Neural cell (in vitro differentiated cells): ENCODE measurements at regions not wholly inside any gene's neighbourhood (a gene's known extent, or its start where the extent isn't known, plus 50 kb on each side); places are given as distances from the start of the nearest gene placed in this dataset.

Experiments
- H2AFZ ChIP-seq: fragments of 200-600, 300-800 bp; sonication (generic), shearing (Covaris generic); 2 replicates; pipeline ENCODE4 v1.6.0; 2014; ENCODE audit warnings: low read depth, mild to moderate bottlenecking, antibody characterized with exemption, low read length, moderate library complexity
- H3F3A ChIP-seq: fragments of 200-600 bp; shearing (Covaris generic); 2 replicates; pipeline ENCODE4 v1.6.1; 2016; ENCODE audit warnings: mild to moderate bottlenecking, moderate library complexity, mixed read lengths, antibody characterized with exemption, low read length; ENCODE audit not compliant: insufficient read depth, poor library complexity, severe bottlenecking
- H3K27ac ChIP-seq: fragments of 200-600, 300-800 bp; sonication (generic), shearing (Covaris generic); 2 replicates; pipeline ENCODE4 v1.5.1; 2014; ENCODE audit warnings: mild to moderate bottlenecking, low read length, moderate library complexity
- H3K27me3 ChIP-seq: fragments of 300-800, 200-600 bp; sonication (generic), shearing (Covaris generic); 2 replicates; pipeline ENCODE4 v1.6.0; 2014; ENCODE audit warnings: mild to moderate bottlenecking, low read depth, low read length, moderate library complexity; ENCODE audit not compliant: insufficient read depth
- H3K36me3 ChIP-seq: fragments of 300-800, 200-600 bp; sonication (generic), shearing (Covaris generic); 2 replicates; pipeline ENCODE4 v1.5.1; 2014; ENCODE audit warnings: mild to moderate bottlenecking, antibody characterized with exemption, low read length, moderate library complexity; ENCODE audit not compliant: insufficient read depth
- H3K4me2 ChIP-seq: fragments of 300-800, 200-600 bp; sonication (generic), shearing (Covaris generic); 2 replicates; pipeline ENCODE4 v1.6.0; 2014; ENCODE audit warnings: mild to moderate bottlenecking, low read length
- H3K4me3 ChIP-seq: fragments of 300-800, 200-600 bp; sonication (generic), shearing (Covaris generic); 2 replicates; pipeline ENCODE4 v1.5.1; 2014; ENCODE audit warnings: mild to moderate bottlenecking, low read length, moderate library complexity
- H3K79me2 ChIP-seq: fragments of 200-600 bp; shearing (Covaris generic); replicated peaks from 2 replicates; pipeline ENCODE4 v1.6.0; 2014; ENCODE audit warnings: mild to moderate bottlenecking, low read length, moderate library complexity; ENCODE audit not compliant: insufficient read depth
- H3K9ac ChIP-seq: fragments of 300-800, 200-600 bp; sonication (generic), shearing (Covaris generic); 2 replicates; pipeline ENCODE4 v1.6.1; 2016; ENCODE audit warnings: mild to moderate bottlenecking, low read length, mixed read lengths
- H3K9me2 ChIP-seq: fragments of 200-600 bp; shearing (Covaris generic); 2 replicates; pipeline ENCODE4 v1.6.1; 2016; ENCODE audit warnings: mild to moderate bottlenecking, low read length, mixed read lengths; ENCODE audit not compliant: insufficient read depth
- H3K9me3 ChIP-seq: fragments of 200-600, 300-800 bp; sonication (generic), shearing (Covaris generic); 2 replicates; pipeline ENCODE4 v1.6.1; 2016; ENCODE audit warnings: mild to moderate bottlenecking, mixed run types, low read length, moderate library complexity, mixed read lengths
- H4K20me1 ChIP-seq: fragments of 200-600 bp; shearing (Covaris generic); 2 replicates; pipeline ENCODE4 v1.6.1; 2016; ENCODE audit warnings: mild to moderate bottlenecking, mixed run types; ENCODE audit not compliant: insufficient read depth
- CTCF ChIP-seq: fragments of 450-650 bp; IDR thresholded peaks from 2 replicates; pipeline ENCODE4 v1.5.1; 2014; ENCODE audit warnings: antibody characterized with exemption, mild to moderate bottlenecking, moderate library complexity; ENCODE audit not compliant: poor library complexity, severe bottlenecking
- EP300 ChIP-seq: fragments of 450-650 bp; conservative IDR thresholded peaks from 2 replicates; pipeline ENCODE4 v1.6.1; 2014; ENCODE audit warnings: antibody characterized with exemption, mild to moderate bottlenecking, moderate library complexity; ENCODE audit not compliant: poor library complexity, severe bottlenecking
- EZH2 ChIP-seq: fragments of 200-600, 300-800 bp; shearing (Covaris generic), sonication (generic); IDR thresholded peaks from 2 replicates; pipeline ENCODE4 v1.6.1; 2014; ENCODE audit warnings: antibody characterized with exemption, low read length, borderline replicate concordance, mild to moderate bottlenecking; ENCODE audit not compliant: insufficient read depth, poor library complexity, severe bottlenecking
- MXI1 ChIP-seq: fragments of 450-650 bp; conservative IDR thresholded peaks from 2 replicates; pipeline ENCODE4 v1.6.1; 2014; ENCODE audit warnings: antibody characterized with exemption, mild to moderate bottlenecking; ENCODE audit not compliant: poor library complexity, severe bottlenecking
- POLR2AphosphoS5 ChIP-seq: IDR thresholded peaks from 2 replicates; pipeline ENCODE4 v1.6.1; 2012
- RAD21 ChIP-seq: fragments of 450-650 bp; conservative IDR thresholded peaks from 2 replicates; pipeline ENCODE4 v1.6.1; 2014; ENCODE audit warnings: antibody characterized with exemption, mild to moderate bottlenecking, moderate library complexity
- REST ChIP-seq: IDR thresholded peaks from 2 replicates; pipeline ENCODE4 v1.6.1; 2012; ENCODE audit warnings: borderline replicate concordance
- SMC3 ChIP-seq: fragments of 450-650 bp; conservative IDR thresholded peaks from 2 replicates; pipeline ENCODE4 v1.6.1; 2014; ENCODE audit warnings: antibody characterized with exemption, mild to moderate bottlenecking, moderate library complexity; ENCODE audit not compliant: poor library complexity
- TAF1 ChIP-seq: IDR thresholded peaks from 2 replicates; pipeline ENCODE4 v1.6.1; 2012; ENCODE audit warnings: low read depth

GRCh38 chr6:113630738-113631535 is 226.2 kb upstream of the MARCKS start:
- H3K27me3 ChIP-seq, result no peaks in the 10 kb centered on the region
- TF ChIP-seq POLR2AphosphoS5 (no peak), TAF1 (no peak), EP300 (no peak), SMC3 (no peak), REST (no peak)
- no peaks in the 10 kb centered on the region for H3K9me3 ChIP-seq
- no peak overlapping the region for H3K9ac ChIP-seq
- no peak overlapping the region for H3K27ac ChIP-seq
- H2AFZ ChIP-seq, result no peak overlapping the region
- H3K36me3 ChIP-seq, result no peaks in the 10 kb centered on the region
- H3K4me2 ChIP-seq, result no peak overlapping the region
- no peaks in the 10 kb centered on the region for H3K9me2 ChIP-seq
- H4K20me1 ChIP-seq, result no peaks in the 10 kb centered on the region
- no peak overlapping the region for H3K4me3 ChIP-seq
- no peaks in the 10 kb centered on the region for H3K79me2 ChIP-seq
- no peaks in the 10 kb centered on the region for H3F3A ChIP-seq

- Histone ChIP-seq H3F3A (no peaks in the 10 kb centered on the region), H3K36me3 (no peaks in the 10 kb centered on the region), H3K9me2 (no peaks in the 10 kb centered on the region), H3K4me2 (no peak overlapping the region), H2AFZ (no peak overlapping the region), H3K27ac (no peak overlapping the region), H4K20me1 (no peaks in the 10 kb centered on the region), H3K4me3 (no peak overlapping the region), H3K79me2 (no peaks in the 10 kb centered on the region), H3K9me3 (no peaks in the 10 kb centered on the region), H3K27me3 (no peaks in the 10 kb centered on the region), H3K9ac (no peak overlapping the region)
- no peak for TF ChIP-seq EZH2
- no peak for TF ChIP-seq POLR2AphosphoS5
- TF ChIP-seq SMC3, result no peak
- no peak for TF ChIP-seq TAF1
- TF ChIP-seq MXI1, result no peak
- TF ChIP-seq REST, result no peak
- TF ChIP-seq CTCF, result no peak
- no peak for TF ChIP-seq EP300
- no peak for TF ChIP-seq RAD21
Measured at GRCh38 chr6:113631666-113632065, 225.5 kb upstream of the MARCKS start.
